Duodenal mucosa (tissue), 2 donors: ENCODE measurements at regions not wholly inside any gene's neighbourhood (a gene's known extent, or its start where the extent isn't known, plus 50 kb on each side); places are given as distances from the start of the nearest gene placed in this dataset.

Source experiments
- H3K27ac ChIP-seq: one replicate; pipeline ENCODE4 v1.7.0; 2013; ENCODE audit warnings: low read depth, low read length
- H3K27me3 ChIP-seq, 2 donors: one replicate each; pipeline ENCODE4 v1.7.0; 2013; ENCODE audit warnings: low read length in 2 of 2, control low read depth in 1 of 2; ENCODE audit not compliant: insufficient read depth in 2 of 2, control insufficient read depth in 1 of 2
- H3K36me3 ChIP-seq, 2 donors: one replicate each; pipeline ENCODE4 v1.7.0; 2013; ENCODE audit warnings: low read length in 2 of 2, control low read depth in 1 of 2; ENCODE audit not compliant: insufficient read depth in 2 of 2, control insufficient read depth in 1 of 2
- H3K4me1 ChIP-seq, 2 donors: one replicate each; pipeline ENCODE4 v1.7.0; 2013; ENCODE audit warnings: low read length in 2 of 2, control low read depth in 1 of 2; ENCODE audit not compliant: insufficient read depth in 2 of 2, control insufficient read depth in 1 of 2
- H3K4me3 ChIP-seq, 2 donors: one replicate each; pipeline ENCODE4 v1.7.0; 2013; ENCODE audit warnings: low read length in 2 of 2, low read depth in 1 of 2
- H3K9ac ChIP-seq, 2 donors: one replicate each; pipeline ENCODE4 v1.7.0; 2013; ENCODE audit warnings: low read length in 2 of 2, low read depth in 1 of 2
- H3K9me3 ChIP-seq, 2 donors: one replicate each; pipeline ENCODE4 v1.7.0; 2013; ENCODE audit warnings: low read length in 2 of 2, control low read depth in 1 of 2; ENCODE audit not compliant: control insufficient read depth in 1 of 2

GRCh38 chr6:106005013-106005412, 81.1 kb upstream of the PRDM1 start:
- Histone ChIP-seq H3K9me3 (no peaks in the 10 kb centered on the region), H3K27ac (no peak overlapping the region), H3K36me3 (no peaks in the 10 kb centered on the region), H3K9ac (no peak overlapping the region), H3K4me3 (no peak overlapping the region), H3K27me3 (no peaks in the 10 kb centered on the region), H3K4me1 (no peaks in the 10 kb centered on the region)

GRCh38 chr6:106003268-106003987, 82.7 kb upstream of the PRDM1 start:
- H3K9ac ChIP-seq: no peak overlapping the region
- no peak overlapping the region for H3K4me3 ChIP-seq
- no peaks in the 10 kb centered on the region for H3K27me3 ChIP-seq
- H3K36me3 ChIP-seq: no peaks in the 10 kb centered on the region
- no peaks in the 10 kb centered on the region for H3K9me3 ChIP-seq
- H3K27ac ChIP-seq: no peak overlapping the region
- H3K4me1 ChIP-seq: no peaks in the 10 kb centered on the region

- peaks cover 2 to 3% of the 10 kb centered on the region in 2 donors for H3K27me3 ChIP-seq
- H3K36me3 ChIP-seq: no peaks in the 10 kb centered on the region
- H3K9me3 ChIP-seq: no peaks in the 10 kb centered on the region
- H3K4me3 ChIP-seq: no peak overlapping the region
- H3K27ac ChIP-seq: no peak overlapping the region
- no peaks in the 10 kb centered on the region for H3K4me1 ChIP-seq
- no peak overlapping the region for H3K9ac ChIP-seq
Measured at GRCh38 chr6:106002005-106002404, 84.1 kb upstream of the PRDM1 start.

DNA sequence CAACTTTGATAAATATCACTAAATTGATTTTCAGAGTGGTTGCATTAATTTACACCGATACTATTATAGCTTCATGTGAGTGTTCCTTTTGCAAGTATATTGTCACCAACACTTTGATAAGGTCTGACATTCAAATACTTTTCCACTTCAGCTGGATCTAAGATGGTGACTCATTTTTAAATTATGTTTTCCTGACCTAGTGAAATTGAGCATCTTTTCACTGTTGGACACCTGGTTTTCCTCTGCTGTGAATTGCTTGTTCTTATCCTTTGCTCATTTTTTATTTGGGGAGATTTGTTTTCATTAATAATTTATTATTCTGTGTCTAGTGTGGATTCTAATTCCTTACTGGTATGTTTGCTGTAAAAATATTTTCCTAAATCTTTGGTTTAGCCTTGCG, 85.2 kb upstream of the PRDM1 start:
- no peak overlapping the region for H3K9ac ChIP-seq
- H3K27me3 ChIP-seq: peaks cover 2 to 3% of the 10 kb centered on the region in 2 donors
- H3K27ac ChIP-seq: no peak overlapping the region
- no peaks in the 10 kb centered on the region for H3K36me3 ChIP-seq
- no peaks in the 10 kb centered on the region for H3K9me3 ChIP-seq
- H3K4me1 ChIP-seq: no peaks in the 10 kb centered on the region
- H3K4me3 ChIP-seq: no peak overlapping the region

DNA sequence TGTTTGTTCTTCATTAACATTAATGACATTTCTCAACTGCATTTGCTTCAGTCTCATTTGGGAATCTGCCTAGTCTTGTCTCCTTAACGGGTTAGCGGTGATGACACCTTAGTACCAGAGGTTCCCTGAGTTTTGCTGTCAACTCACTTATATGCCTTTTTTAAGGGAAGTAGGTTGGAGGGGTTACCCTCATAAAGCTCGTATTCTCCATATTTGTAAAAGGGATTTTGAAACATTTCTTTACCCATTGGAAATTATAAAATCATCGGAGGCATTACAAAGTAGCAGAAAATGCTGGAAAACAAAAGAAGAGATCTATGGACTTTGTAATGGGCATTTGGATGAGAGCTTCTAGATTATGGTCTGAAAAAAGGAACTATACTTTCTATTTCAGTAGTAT, 88.7 kb upstream of the PRDM1 start:
- Histone ChIP-seq H3K9ac (no peak overlapping the region), H3K27me3 (peaks cover 13 to 14% of the 10 kb centered on the region in 2 donors), H3K9me3 (no peaks in the 10 kb centered on the region), H3K4me1 (peaks cover 17 to 20% of the 10 kb centered on the region in 2 donors), H3K27ac (no peak overlapping the region), H3K36me3 (no peaks in the 10 kb centered on the region), H3K4me3 (no peak overlapping the region)

GRCh38 chr6:105995391-105995865, 90.7 kb upstream of the PRDM1 start:
- Histone ChIP-seq H3K4me3 (peak overlapping the region; percentile 75 to 88), H3K27ac (peak overlapping the region; percentile 77), H3K27me3 (peaks cover 13 to 14% of the 10 kb centered on the region in 2 donors), H3K9me3 (no peaks in the 10 kb centered on the region), H3K9ac (peak overlapping the region; percentile 65 to 76), H3K4me1 (peaks cover 23 to 27% of the 10 kb centered on the region in 2 donors), H3K36me3 (no peaks in the 10 kb centered on the region)

DNA sequence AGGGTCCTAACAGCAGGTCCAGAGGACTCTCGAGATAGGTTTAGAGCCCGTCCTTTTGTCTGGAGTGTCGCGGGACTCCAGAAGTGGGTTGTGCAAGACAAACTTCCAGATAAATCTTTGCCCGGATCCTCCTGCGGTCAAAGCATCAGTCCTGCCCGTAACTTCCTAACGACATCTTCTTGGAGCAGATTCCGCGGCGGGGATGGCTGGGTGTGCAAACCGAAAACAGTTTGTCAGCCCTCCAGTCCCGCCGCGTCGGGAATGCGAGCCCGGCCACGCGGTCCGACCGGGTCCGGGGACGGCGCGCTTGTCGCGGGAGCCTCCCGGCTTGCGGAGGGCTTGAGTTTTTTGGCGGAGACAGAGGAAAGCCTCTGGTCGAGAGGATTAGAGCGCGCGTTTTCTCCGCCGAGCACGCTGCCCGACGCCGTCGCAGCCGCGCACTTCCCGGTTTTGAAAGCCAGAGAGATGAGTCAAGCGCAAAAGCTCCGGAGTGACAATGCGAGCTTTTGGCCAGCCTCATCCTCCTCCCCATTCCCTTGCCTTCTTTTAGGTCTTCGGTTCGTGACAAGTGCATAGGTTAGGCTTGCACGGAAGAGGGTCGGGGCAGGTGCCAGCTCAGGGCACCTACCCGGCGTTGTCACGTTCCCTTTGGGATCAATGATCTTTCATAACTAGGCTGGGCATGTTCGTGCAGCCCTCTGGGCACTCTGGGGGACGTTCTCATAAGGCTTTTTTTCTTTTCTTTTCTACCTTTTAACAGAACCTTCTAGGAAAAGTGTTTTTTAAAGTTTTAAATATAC, 91.3 kb upstream of the PRDM1 start:
- Histone ChIP-seq H3K9ac (peak overlapping the region; percentile 65 to 76), H3K4me3 (peak overlapping the region; percentile 75 to 88), H3K27ac (peak overlapping the region; percentile 77), H3K9me3 (no peaks in the 10 kb centered on the region), H3K36me3 (no peaks in the 10 kb centered on the region), H3K27me3 (peaks cover 13 to 14% of the 10 kb centered on the region in 2 donors), H3K4me1 (peaks cover 23 to 27% of the 10 kb centered on the region in 2 donors)

- peak overlapping the region; percentile 65 to 76 for H3K9ac ChIP-seq
- no peaks in the 10 kb centered on the region for H3K36me3 ChIP-seq
- peak overlapping the region; percentile 77 for H3K27ac ChIP-seq
- H3K9me3 ChIP-seq: no peaks in the 10 kb centered on the region
- peaks cover 13 to 14% of the 10 kb centered on the region in 2 donors for H3K27me3 ChIP-seq
- peaks cover 23 to 27% of the 10 kb centered on the region in 2 donors for H3K4me1 ChIP-seq
- H3K4me3 ChIP-seq: peak overlapping the region; percentile 75 to 88
Measured at GRCh38 chr6:105994118-105994590, 92.0 kb upstream of the PRDM1 start.

- H3K36me3 ChIP-seq: no peaks in the 10 kb centered on the region
- peaks cover 23 to 27% of the 10 kb centered on the region in 2 donors for H3K4me1 ChIP-seq
- H3K27me3 ChIP-seq: peaks cover 13 to 14% of the 10 kb centered on the region in 2 donors
- no peaks in the 10 kb centered on the region for H3K9me3 ChIP-seq
- peak overlapping the region; percentile 77 for H3K27ac ChIP-seq
- peak overlapping the region; percentile 65 to 76 for H3K9ac ChIP-seq
- H3K4me3 ChIP-seq: peak overlapping the region; percentile 75 to 88
Measured at GRCh38 chr6:105993341-105994117, 92.6 kb upstream of the PRDM1 start.
